Activated CD4-positive, alpha-beta memory T cell treated with anti-CD3 and anti-CD28 coated beads for 36 hours (primary cell): ENCODE measurements at regions not wholly inside any gene's neighbourhood (a gene's known extent, or its start where the extent isn't known, plus 50 kb on each side); places are given as distances from the start of the nearest gene placed in this dataset.
"Not testable (repeated sequence)": the region's sequence is repeated elsewhere in the genome, so short reads cannot be mapped to it uniquely, and the experiment has no call there.

Source experiments
- CTCF ChIA-PET: fragments of 350-600 bp; sonication (Branson Sonifier 250); formaldehyde crosslinking; loops from one replicate; lab custom pipeline; 2021; ENCODE audit warnings: antibody characterized with exemption, inconsistent platforms; lab: Charles Lee
- POLR2A ChIA-PET: fragments of 350-600 bp; sonication (Branson Sonifier 250); formaldehyde crosslinking; loops from one replicate; lab custom pipeline; 2021; ENCODE audit warnings: antibody characterized with exemption; lab: Charles Lee
- DNase-seq: peaks from one replicate; pipeline ENCODE4 v3.0.0-alpha.2; 2020
- H3K27ac Mint-ChIP-seq: one replicate; pipeline ENCODE4 v1.8.0; 2021; ENCODE audit warnings: mixed read lengths
- H3K27me3 Mint-ChIP-seq: one replicate; pipeline ENCODE4 v1.8.0; 2021; ENCODE audit warnings: mixed read lengths
- H3K36me3 Mint-ChIP-seq: one replicate; pipeline ENCODE4 v1.8.0; 2021; ENCODE audit warnings: mixed read lengths
- H3K4me1 Mint-ChIP-seq: one replicate; pipeline ENCODE4 v1.8.0; 2021; ENCODE audit warnings: low read depth, mixed read lengths
- H3K4me3 Mint-ChIP-seq: one replicate; pipeline ENCODE4 v1.8.0; 2021; ENCODE audit warnings: mild to moderate bottlenecking, mixed read lengths
- H3K9me3 Mint-ChIP-seq: one replicate; pipeline ENCODE4 v1.8.0; 2021; ENCODE audit warnings: mixed read lengths
- intact Hi-C: fragments of 100-400 bp; cut with micrococcal nuclease; formaldehyde crosslinking; loops from one replicate; pipeline ENCODE4 v1.15.1; 2023

GRCh38 chr12:86574143-86574542, 318.0 kb upstream of the MGAT4C start:
- H3K27me3 Mint-ChIP-seq: no peaks in the 10 kb centered on the region
- DNase-seq: no peak
- ChIA-PET POLR2A (no interaction called here), CTCF (no interaction called here)
- intact Hi-C loops: no loop called here
- no peak overlapping the region for H3K4me3 Mint-ChIP-seq
- no peaks in the 10 kb centered on the region for H3K9me3 Mint-ChIP-seq
- H3K27ac Mint-ChIP-seq: no peak overlapping the region
- H3K36me3 Mint-ChIP-seq: no peaks in the 10 kb centered on the region
- H3K4me1 Mint-ChIP-seq: no peaks in the 10 kb centered on the region

- POLR2A ChIA-PET: no interaction called here
Measured at GRCh38 chr12:86572455-86572854, 316.3 kb upstream of the MGAT4C start.

DNA sequence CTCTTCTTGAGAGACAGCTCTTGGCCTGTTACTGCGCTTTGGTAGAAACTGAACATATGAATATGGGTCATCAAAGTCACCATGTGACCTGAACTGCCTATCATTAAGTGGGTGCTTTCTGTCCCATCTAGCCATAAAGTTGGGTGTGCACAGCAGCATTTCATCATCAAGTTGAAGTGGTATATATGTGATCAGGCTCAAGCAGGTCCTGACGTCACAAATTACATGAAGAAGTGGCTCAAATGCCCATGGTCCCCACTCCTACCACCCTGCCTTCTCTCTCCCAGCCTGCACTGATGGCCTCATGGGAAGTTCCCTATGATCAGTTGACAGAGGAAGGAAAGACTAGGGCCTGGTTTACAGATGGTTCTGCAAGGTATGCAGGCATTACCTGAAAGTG, 308.8 kb upstream of the MGAT4C start:
- Mint-ChIP-seq H3K4me3 (no peak overlapping the region), H3K36me3 (no peaks in the 10 kb centered on the region)

More at GRCh38 chr12:86572455-86572854, 316.3 kb upstream of the MGAT4C start:
- intact Hi-C loops: no loop called here
- no peaks in the 10 kb centered on the region for H3K36me3 Mint-ChIP-seq
- no peak overlapping the region for H3K4me3 Mint-ChIP-seq
- H3K4me1 Mint-ChIP-seq: no peaks in the 10 kb centered on the region
- CTCF ChIA-PET: no interaction called here
- no peaks in the 10 kb centered on the region for H3K27me3 Mint-ChIP-seq
- peaks cover 7% of the 10 kb centered on the region for H3K9me3 Mint-ChIP-seq
- H3K27ac Mint-ChIP-seq: no peak overlapping the region
- no peak for DNase-seq

GRCh38 chr12:86555491-86555890, 299.3 kb upstream of the MGAT4C start:
- H3K9me3 Mint-ChIP-seq: peaks cover 16% of the 10 kb centered on the region
- H3K27ac Mint-ChIP-seq, H3K27me3 Mint-ChIP-seq, H3K4me1 Mint-ChIP-seq, H3K36me3 Mint-ChIP-seq, DNase-seq, H3K4me3 Mint-ChIP-seq, POLR2A ChIA-PET, CTCF ChIA-PET, intact Hi-C loops: not testable (repeated sequence)

More for the DNA sequence above, 308.8 kb upstream of the MGAT4C start:
- intact Hi-C loops: no loop called here
- Mint-ChIP-seq H3K27ac (no peak overlapping the region), H3K4me1 (no peaks in the 10 kb centered on the region), H3K27me3 (no peaks in the 10 kb centered on the region), H3K9me3 (peaks cover 28% of the 10 kb centered on the region)
- ChIA-PET POLR2A (no interaction called here), CTCF (no interaction called here)
- DNase-seq: no peak

GRCh38 chr12:86551146-86551571, 295.0 kb upstream of the MGAT4C start:
- no peaks in the 10 kb centered on the region for H3K27me3 Mint-ChIP-seq
- H3K36me3 Mint-ChIP-seq: no peaks in the 10 kb centered on the region
- no peaks in the 10 kb centered on the region for H3K9me3 Mint-ChIP-seq
- CTCF ChIA-PET: no interaction called here
- H3K27ac Mint-ChIP-seq: no peak overlapping the region
- POLR2A ChIA-PET: no interaction called here
- no peak for DNase-seq
- intact Hi-C loops: no loop called here
- H3K4me3 Mint-ChIP-seq: no peak overlapping the region
- H3K4me1 Mint-ChIP-seq: no peaks in the 10 kb centered on the region

DNA sequence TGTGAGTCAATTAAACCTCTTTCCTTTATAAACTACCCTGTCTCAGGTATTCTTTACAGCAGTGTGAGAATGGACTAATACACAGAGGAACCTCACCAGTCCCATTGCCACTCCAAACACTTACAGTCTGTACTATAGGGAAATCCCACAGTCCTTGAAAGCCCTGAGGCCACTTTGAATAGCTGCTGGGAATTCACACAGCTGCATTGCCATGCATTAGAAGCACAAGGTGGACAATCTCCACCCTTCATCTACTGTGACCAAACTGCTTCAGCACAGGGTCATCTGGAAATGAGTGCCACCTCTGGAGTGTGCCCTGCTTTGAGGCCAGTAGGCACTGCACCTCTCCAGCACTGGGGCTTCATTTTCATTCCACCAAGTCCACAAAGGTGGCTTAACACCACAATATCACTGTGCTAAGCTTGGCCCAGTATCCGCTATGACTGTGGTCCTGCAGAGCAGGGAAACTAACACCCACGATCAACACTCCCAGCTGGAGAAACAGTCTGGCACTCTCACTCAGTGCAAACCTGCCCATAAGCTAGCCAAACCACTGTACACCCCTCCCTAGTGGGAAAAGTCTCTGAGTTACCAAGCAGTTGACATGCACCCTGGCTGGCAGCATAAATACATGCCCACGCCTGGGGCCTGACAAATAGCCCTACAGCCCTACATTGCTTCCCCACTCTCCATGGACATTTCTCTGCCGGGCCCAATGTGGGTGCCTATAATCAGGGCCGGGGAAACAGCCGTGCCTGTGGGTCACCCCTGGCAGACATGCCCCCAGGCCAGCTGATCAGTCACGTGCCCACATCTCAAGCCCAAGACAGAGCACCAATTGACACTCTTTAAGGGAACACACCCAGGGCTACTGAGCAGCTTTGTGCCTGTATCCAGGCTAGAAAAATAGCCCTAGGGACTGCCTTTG, 294.3 kb upstream of the MGAT4C start:
- H3K36me3 Mint-ChIP-seq: no peaks in the 10 kb centered on the region
- intact Hi-C loops: no loop called here
- DNase-seq: no peak
- H3K9me3 Mint-ChIP-seq: no peaks in the 10 kb centered on the region
- ChIA-PET CTCF (no interaction called here), POLR2A (no interaction called here)
- no peak overlapping the region for H3K27ac Mint-ChIP-seq
- H3K27me3 Mint-ChIP-seq: no peaks in the 10 kb centered on the region
- H3K4me1 Mint-ChIP-seq: no peaks in the 10 kb centered on the region
- no peak overlapping the region for H3K4me3 Mint-ChIP-seq

- Mint-ChIP-seq H3K27me3 (no peaks in the 10 kb centered on the region), H3K4me1 (no peaks in the 10 kb centered on the region), H3K36me3 (no peaks in the 10 kb centered on the region), H3K27ac (no peak overlapping the region), H3K4me3 (no peak overlapping the region), H3K9me3 (peaks cover 3% of the 10 kb centered on the region)
- DNase-seq: no peak
- POLR2A ChIA-PET: no interaction called here
- intact Hi-C loops: no loop called here
- CTCF ChIA-PET: no interaction called here
Measured at GRCh38 chr12:86543716-86544115, 287.5 kb upstream of the MGAT4C start.

DNA sequence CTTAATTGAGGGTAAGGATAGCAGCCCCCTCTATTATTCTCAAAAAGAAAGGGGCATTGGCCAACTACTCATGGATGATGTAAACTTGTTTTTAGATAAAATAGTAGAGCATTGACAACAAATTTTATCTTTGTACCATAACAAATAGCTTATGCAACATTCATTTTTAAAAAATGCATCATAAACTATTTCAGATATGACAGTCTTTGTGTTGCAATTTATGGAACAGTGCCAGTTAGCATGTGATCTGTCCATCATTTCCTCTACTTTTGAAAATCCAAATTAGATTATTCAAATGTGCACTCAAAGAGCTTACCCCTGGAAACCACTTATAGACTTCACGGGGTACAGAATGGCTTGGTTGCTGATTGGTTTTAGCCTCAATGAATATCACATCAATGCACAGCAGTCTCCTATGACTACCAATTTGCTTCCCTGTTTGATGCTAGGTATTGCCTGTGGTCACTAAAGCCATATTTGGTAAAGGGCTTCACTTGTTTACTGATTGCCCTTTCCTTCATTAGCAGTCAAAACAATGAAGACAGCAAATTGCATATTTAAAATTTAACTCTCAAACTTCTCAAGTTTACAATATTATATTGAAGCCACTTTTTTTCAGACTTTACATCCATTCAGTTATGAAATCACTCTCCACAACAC, 274.9 kb upstream of the MGAT4C start:
- intact Hi-C loops: no loop called here
- Mint-ChIP-seq H3K27me3 (no peaks in the 10 kb centered on the region), H3K36me3 (no peaks in the 10 kb centered on the region), H3K4me1 (no peaks in the 10 kb centered on the region), H3K27ac (no peak overlapping the region), H3K4me3 (no peak overlapping the region), H3K9me3 (no peaks in the 10 kb centered on the region)
- DNase-seq: no peak
- ChIA-PET POLR2A (no interaction called here), CTCF (no interaction called here)

GRCh38 chr12:86526060-86526595, 269.9 kb upstream of the MGAT4C start:
- ChIA-PET POLR2A (no interaction called here), CTCF (no interaction called here)
- no peak overlapping the region for H3K27ac Mint-ChIP-seq
- H3K36me3 Mint-ChIP-seq: no peaks in the 10 kb centered on the region
- no peaks in the 10 kb centered on the region for H3K27me3 Mint-ChIP-seq
- DNase-seq: no peak
- intact Hi-C loops: no loop called here
- H3K4me1 Mint-ChIP-seq: no peaks in the 10 kb centered on the region
- peaks cover 33% of the 10 kb centered on the region for H3K9me3 Mint-ChIP-seq
- H3K4me3 Mint-ChIP-seq: no peak overlapping the region

- H3K4me1 Mint-ChIP-seq: no peaks in the 10 kb centered on the region
Measured at GRCh38 chr12:86523844-86524243, 267.7 kb upstream of the MGAT4C start.

DNA sequence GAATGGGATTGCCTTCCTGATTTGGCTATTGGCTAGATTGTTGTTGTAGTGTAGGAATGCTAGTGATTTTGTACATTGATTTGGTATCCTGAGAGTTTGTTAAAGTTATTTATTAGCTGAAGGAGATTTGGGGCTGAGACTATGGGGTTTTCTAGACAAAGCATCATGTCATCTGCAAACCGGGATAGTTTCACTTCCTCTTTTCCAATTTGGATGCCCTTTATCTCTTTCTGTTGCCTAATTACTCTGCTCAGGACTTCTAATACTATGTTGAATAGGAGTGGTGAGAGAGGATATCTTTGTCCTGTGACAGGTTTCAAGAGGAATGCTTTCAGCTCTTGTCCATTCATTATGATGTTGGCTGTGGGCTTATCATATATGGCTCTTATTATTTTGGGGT, 265.7 kb upstream of the MGAT4C start:
- Mint-ChIP-seq H3K36me3 (no peaks in the 10 kb centered on the region), H3K27me3 (no peaks in the 10 kb centered on the region), H3K27ac (no peak overlapping the region), H3K4me3 (no peak overlapping the region), H3K4me1 (no peaks in the 10 kb centered on the region), H3K9me3 (peaks cover 33% of the 10 kb centered on the region)
- CTCF ChIA-PET: no interaction called here
- DNase-seq: no peak
- intact Hi-C loops: no loop called here
- POLR2A ChIA-PET: no interaction called here

More at GRCh38 chr12:86523844-86524243, 267.7 kb upstream of the MGAT4C start:
- H3K27ac Mint-ChIP-seq: no peak overlapping the region
- H3K36me3 Mint-ChIP-seq: no peaks in the 10 kb centered on the region
- H3K27me3 Mint-ChIP-seq: no peaks in the 10 kb centered on the region
- ChIA-PET CTCF (no interaction called here), POLR2A (no interaction called here)
- H3K4me3 Mint-ChIP-seq: no peak overlapping the region
- intact Hi-C loops: no loop called here
- no peak for DNase-seq
- peaks cover 33% of the 10 kb centered on the region for H3K9me3 Mint-ChIP-seq

DNA sequence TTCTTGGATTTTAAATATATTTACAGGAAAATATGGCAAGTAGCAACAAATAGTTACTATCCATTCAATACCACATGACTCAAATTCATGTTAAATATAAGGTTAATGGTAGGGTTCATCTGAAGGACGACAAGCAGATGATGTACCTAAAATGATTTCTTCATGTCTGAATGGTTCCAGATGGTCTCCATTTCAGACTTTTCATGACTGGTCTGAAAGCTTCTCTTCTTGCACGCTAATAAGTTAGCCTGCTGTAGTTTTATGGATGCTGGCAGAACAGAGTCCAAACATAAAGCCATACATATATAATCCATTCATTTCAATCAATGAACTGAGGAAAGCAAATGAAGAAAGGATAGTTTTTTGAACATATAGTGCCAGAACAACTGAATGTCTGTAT, 257.0 kb upstream of the MGAT4C start:
- DNase-seq: no peak
- intact Hi-C loops: no loop called here
- no peak overlapping the region for H3K4me3 Mint-ChIP-seq
- no peaks in the 10 kb centered on the region for H3K27me3 Mint-ChIP-seq
- no peaks in the 10 kb centered on the region for H3K36me3 Mint-ChIP-seq
- peaks cover 26% of the 10 kb centered on the region for H3K9me3 Mint-ChIP-seq
- ChIA-PET POLR2A (no interaction called here), CTCF (no interaction called here)
- H3K27ac Mint-ChIP-seq: no peak overlapping the region
- no peaks in the 10 kb centered on the region for H3K4me1 Mint-ChIP-seq
